Bronchial epithelial cell (primary cell): ENCODE measurements at regions not wholly inside any gene's neighbourhood (a gene's known extent, or its start where the extent isn't known, plus 50 kb on each side); places are given as distances from the start of the nearest gene placed in this dataset.
A peak's percentile ranks its signal among the peaks of the same experiment; 100 is the strongest.

Experiments
- DNase-seq: peaks from one replicate; pipeline ENCODE4 v3.0.0-alpha.2; 2010; ENCODE audit warnings: low read depth
- FAIRE-seq: peaks from 2 replicates; lab custom pipeline; 2011; peaks lifted over from hg19 to GRCh38; lab: Jason Lieb, UNC
- H3K27me3 ChIP-seq: 2 replicates; pipeline ENCODE4 v1.5.1; 2011; ENCODE audit warnings: low read length; ENCODE audit not compliant: control insufficient read depth, insufficient read depth
- H3K36me3 ChIP-seq: 2 replicates; pipeline ENCODE4 v1.5.1; 2011; ENCODE audit warnings: low read length; ENCODE audit not compliant: control insufficient read depth, insufficient read depth
- H3K4me3 ChIP-seq: 2 replicates; pipeline ENCODE4 v1.5.1; 2011; ENCODE audit warnings: mild to moderate bottlenecking, low read depth, low read length, control low read depth
- TF ChIP-seq, protein P1 (sequence below): IDR thresholded peaks from 2 replicates; pipeline ENCODE4 v1.5.1; 2011; ENCODE audit warnings: mild to moderate bottlenecking, moderate library complexity, low read length, control low read depth, inconsistent platforms; ENCODE audit not compliant: insufficient read depth, severe bottlenecking

GRCh38 chr2:105519516-105519915, 120.7 kb upstream of the FHL2 start:
- no peak overlapping the region for H3K4me3 ChIP-seq
- no peak for FAIRE-seq
- DNase-seq, result no peak
- TF ChIP-seq, protein P1, sequence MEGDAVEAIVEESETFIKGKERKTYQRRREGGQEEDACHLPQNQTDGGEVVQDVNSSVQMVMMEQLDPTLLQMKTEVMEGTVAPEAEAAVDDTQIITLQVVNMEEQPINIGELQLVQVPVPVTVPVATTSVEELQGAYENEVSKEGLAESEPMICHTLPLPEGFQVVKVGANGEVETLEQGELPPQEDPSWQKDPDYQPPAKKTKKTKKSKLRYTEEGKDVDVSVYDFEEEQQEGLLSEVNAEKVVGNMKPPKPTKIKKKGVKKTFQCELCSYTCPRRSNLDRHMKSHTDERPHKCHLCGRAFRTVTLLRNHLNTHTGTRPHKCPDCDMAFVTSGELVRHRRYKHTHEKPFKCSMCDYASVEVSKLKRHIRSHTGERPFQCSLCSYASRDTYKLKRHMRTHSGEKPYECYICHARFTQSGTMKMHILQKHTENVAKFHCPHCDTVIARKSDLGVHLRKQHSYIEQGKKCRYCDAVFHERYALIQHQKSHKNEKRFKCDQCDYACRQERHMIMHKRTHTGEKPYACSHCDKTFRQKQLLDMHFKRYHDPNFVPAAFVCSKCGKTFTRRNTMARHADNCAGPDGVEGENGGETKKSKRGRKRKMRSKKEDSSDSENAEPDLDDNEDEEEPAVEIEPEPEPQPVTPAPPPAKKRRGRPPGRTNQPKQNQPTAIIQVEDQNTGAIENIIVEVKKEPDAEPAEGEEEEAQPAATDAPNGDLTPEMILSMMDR, result no peak
- no peaks in the 10 kb centered on the region for H3K36me3 ChIP-seq
- H3K27me3 ChIP-seq, result no peaks in the 10 kb centered on the region

DNA sequence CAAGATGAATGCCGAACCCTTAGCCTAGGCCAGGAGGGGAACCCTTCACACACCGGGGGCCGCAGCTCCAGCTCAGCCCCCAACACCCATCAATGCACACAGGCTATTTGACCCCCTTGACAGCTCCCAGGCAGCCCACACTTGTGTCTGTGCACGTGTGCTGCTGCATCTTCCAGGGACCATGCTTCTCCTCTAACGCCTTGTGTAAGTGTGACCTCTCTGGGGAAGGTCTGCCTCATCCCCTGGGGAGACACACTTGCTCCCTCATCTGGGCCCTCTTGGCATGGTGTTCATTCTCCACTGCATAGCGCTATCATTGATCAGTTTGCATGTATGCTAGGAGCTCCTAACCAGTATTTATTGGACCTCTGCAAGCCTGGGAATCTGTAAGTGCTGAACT, 120.0 kb upstream of the FHL2 start:
- Histone ChIP-seq H3K27me3 (no peaks in the 10 kb centered on the region), H3K4me3 (no peak overlapping the region), H3K36me3 (no peaks in the 10 kb centered on the region)
- FAIRE-seq (no peak), DNase-seq (no peak)
- TF ChIP-seq, protein P1, result peak; percentile 20

DNA sequence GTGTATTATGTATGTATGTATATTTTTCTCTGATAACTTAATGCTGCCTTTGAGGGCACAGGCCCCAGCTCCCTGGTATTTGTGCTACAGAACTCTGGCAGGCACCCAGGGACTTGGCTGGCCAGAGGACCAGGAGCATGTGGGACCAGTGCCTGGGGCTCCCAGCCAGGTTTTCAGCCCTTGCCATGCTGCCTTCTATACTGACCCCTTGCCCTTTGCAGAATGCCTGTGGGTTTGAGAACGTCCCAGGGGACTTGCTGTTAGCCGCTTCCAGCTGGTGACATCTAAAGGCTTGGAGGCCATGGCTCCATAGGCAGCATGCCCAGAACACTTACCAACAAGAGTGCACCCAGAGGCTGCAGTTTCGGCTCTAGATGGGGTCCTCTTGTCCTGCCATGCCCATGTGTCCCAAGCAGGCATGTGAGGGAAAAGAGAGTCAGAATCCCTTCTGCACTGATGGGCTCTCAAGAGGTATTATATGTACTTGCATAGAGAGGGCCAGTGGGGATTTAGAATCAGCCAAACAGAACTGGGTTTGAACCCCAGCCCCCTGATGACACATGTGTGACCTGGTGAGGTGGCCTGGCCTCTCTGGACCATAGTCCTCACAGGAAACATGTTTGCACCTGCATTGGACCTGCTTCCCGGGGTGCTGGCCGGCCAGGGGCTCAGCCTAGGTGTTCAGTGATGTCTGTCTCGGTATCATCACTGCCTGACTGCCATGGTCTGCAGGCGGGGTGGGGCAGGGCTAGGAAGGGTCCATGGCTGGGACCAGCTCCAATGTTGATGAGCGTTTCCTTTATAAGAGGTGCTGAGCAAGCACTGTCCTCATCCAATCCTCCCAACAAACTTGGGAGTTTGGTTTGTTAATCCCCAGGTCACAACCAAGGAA, 119.2 kb upstream of the FHL2 start:
- DNase-seq (no peak), FAIRE-seq (peak; percentile 97)
- no peak overlapping the region for H3K4me3 ChIP-seq
- TF ChIP-seq, protein P1, result no peak
- H3K27me3 ChIP-seq, result no peaks in the 10 kb centered on the region
- no peaks in the 10 kb centered on the region for H3K36me3 ChIP-seq

GRCh38 chr2:105515581-105516415, 116.9 kb upstream of the FHL2 start:
- Histone ChIP-seq H3K36me3 (no peaks in the 10 kb centered on the region), H3K27me3 (no peaks in the 10 kb centered on the region), H3K4me3 (no peak overlapping the region)
- DNase-seq (peak; percentile 54), FAIRE-seq (no peak)
- TF ChIP-seq, protein P1, result no peak

- DNase-seq (no peak), FAIRE-seq (no peak)
- Histone ChIP-seq H3K36me3 (no peaks in the 10 kb centered on the region), H3K4me3 (no peak overlapping the region), H3K27me3 (no peaks in the 10 kb centered on the region)
- TF ChIP-seq, protein P1, result no peak
These were observed 115.7 kb upstream of the FHL2 start for GRCh38 chr2:105514576-105514975.
